HPDE6-E6E7 (cell line): ENCODE measurements at regions not wholly inside any gene's neighbourhood (a gene's known extent, or its start where the extent isn't known, plus 50 kb on each side); places are given as distances from the start of the nearest gene placed in this dataset.

Source experiments
- DNase-seq: peaks from one replicate; pipeline ENCODE4 v3.0.0; 2011; ENCODE audit warnings: missing footprints; ENCODE audit errors: extremely low spot score

GRCh38 chr10:124264711-124265390 is 153.9 kb downstream of the OAT start:
- DNase-seq = no peak

DNA sequence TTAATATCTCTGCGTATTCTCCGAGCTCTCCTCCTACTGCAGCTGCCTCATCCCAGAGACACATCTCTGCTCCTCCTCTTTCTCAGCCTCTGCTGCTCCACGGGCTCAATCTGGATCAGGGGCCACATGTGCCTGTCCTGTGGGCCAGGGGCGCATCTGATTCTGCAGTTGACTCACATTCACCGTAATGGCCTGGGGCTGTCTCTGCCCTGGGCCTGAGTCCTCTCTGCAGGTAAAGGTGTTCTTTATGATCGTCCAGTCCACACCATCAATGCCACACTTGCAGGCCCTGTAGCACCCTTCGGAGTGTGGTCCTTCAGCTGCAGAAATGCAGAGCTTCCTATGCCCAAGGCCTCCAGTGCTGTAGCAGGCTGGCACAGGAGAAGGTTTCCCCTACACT is 154.5 kb downstream of the OAT start:
- no peak for DNase-seq

DNA sequence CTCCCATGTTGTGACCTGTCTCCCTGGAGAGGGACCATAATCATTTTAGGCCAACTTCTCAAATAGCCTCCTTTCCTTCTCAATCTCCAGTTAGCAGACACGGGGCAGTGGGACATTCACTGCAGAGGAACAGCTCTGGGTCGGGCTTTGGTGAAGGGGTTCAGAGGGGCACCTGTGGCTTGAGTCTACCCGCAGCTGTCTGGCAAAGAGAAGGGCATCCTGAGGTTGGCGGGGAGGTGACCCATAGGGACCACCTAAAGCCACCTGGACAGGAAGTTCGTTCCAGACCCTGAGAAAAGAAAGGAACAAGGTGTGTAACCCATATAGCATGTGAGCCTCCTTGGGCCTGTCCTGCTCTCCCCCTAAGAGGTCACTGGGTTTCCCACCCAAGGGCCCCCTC is 155.0 kb downstream of the OAT start:
- no peak for DNase-seq

GRCh38 chr10:124262971-124263370 is 155.8 kb downstream of the OAT start:
- no peak for DNase-seq

DNA sequence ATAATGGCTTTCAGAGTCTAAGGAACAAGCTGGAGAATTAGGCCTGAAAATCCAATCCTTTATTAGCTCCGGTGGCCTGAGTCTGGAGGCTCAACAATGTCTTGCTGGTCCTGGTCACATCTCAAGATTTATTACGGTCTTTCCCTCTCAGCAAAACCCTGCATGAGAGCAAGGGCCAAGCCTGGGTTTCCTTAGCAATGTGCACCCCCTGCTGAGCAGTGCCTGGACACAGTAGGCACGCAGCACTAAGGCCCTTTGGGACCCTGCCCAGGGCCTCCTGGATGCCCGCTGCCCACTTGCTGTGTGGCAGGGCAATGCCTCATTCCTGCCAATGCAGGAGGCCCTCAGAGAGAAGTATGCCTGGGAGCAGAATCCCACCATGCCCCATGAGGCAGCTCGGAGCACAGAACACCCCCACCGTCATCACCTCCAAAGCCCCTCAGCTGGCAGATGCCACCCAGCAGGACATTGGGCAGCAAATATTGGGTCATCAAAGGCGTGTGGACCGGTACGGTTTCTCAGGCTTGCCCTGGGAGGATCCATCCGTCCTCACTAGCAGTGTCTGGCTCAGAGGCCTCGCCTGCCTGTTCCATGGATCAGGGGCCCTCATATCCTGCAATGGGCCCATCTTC is 156.4 kb downstream of the OAT start:
- DNase-seq = no peak

DNA sequence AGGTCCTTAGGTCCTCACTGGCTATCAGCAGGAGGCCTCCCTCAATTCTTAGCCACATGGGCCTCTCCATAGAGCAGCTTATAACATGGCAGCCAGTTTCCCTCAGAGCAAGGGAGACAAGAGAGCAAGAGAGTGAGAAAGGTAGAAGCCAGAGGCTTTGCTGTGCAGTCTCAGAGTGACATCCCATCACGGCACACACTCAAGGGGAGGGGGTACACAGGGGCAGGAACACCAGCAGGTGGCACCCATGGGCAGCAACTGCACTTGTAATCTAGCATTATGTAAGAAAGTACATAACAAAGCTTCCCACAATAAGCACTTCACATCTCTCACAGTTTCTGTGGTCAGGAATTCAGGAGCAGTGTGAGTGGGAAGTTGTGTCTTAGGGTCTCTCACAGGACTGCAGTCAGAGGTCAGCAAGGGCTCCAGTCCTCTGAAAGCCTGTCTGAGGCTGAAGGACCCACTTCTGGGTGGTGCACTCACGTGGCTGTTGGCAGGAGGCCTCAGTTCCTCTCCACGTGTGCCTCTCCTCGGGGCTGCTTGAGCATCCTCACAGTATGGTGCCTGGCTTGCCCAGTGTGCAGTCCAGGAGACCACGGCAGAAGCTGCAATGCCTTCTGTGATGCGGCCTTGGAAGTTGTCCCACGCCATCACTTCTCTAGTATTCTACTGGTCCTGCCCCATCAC is 159.4 kb downstream of the OAT start:
- DNase-seq = no peak

- DNase-seq = no peak
Measured at GRCh38 chr10:124257781-124258180, 160.9 kb downstream of the OAT start.

DNA sequence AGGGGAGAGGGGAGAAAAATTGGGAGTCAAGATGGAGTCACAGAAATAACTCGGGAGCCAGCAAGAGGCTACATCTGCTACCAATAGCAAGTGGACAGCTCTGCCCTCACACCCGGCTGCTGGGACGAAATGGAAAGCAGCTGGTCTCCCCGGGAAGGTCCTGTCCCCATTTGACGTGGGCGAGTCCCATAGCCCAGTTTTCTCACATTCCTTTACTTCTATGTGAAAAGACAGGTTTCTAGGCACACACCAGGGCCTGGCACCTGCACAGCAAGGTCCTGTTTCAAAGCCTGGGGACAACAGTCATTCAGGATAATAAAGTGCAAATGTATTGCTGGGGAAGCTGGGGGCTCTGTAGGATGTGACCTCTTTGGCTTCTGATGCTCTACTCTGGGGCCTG is 162.6 kb downstream of the OAT start:
- no peak for DNase-seq

GRCh38 chr10:124255556-124255955 is 162.2 kb upstream of the CHST15 start:
- DNase-seq = no peak

GRCh38 chr10:124254490-124254889 is 161.1 kb upstream of the CHST15 start:
- DNase-seq = no peak

DNA sequence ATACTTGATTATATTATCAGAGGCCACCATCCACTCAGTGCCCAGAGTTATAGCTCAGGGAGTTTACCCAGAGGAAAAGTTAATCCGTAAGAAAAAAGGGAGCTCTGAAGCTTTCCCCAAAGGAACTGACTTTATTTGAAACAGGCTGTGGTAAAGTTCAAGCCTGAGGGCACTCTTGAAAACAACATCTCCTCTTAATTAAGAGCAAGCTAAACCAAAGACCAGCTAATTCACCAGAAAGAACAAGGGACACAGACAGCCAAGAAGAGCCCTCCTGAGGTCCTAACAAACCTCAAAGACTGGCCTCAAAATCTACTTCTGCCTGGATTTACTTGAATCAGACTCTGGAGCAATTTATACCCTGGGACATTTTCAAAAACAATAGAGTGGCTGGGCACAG is 159.6 kb upstream of the CHST15 start:
- DNase-seq = no peak

GRCh38 chr10:124252097-124252715 is 158.8 kb upstream of the CHST15 start:
- no peak for DNase-seq

GRCh38 chr10:124251317-124252065 is 158.1 kb upstream of the CHST15 start:
- no peak for DNase-seq

- DNase-seq = no peak
Measured at GRCh38 chr10:124250506-124250905, 157.1 kb upstream of the CHST15 start.

DNA sequence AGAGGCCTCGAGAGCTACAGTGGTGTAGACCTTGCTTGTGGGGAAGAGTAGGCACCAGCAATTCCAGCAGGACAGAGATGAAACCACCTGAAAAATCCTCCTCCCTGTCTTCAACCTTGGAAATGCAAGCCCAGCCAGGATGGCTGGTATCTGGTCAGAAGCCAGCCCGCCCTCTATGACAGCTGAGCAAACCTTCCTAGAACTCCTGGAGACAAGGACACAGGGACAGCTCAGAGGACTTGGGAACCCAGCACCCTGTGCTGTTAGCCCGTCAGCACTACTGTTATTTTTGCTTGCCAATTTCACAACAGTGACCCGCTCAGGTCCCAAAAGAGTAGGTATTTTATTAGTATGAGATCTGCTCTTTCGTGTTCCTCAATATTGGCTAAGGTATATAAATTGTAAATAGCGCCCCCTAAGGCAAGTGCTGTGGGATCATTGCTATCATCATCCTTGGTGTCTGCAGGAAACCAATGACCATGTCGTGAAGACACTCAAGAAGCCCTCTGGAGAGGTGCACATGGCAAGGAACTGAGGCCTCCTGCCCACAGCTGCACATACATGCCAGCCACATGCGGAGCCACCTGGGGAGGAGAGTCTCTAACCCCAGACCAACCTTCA is 156.5 kb upstream of the CHST15 start:
- DNase-seq = no peak

DNA sequence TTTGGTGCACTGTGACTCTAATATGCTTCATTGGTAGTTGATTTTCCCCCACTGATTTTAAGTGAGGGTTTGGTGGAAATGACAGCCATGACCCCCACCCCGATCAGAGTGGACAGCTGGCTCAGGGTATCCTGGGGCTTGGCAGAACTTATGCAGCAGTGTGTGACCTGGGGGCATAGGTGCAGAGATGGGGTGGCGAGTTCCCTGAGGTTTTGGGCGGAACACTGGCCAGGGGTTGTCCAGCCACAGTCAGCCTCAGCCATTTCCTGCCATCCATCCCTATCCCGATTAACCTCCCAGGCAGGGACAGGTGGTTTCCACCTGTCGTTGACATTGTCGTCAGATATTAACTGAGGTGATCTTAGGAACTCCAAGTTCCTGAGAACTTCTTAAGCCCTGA is 155.8 kb upstream of the CHST15 start:
- DNase-seq = no peak

GRCh38 chr10:124248056-124249045 is 155.0 kb upstream of the CHST15 start:
- no peak for DNase-seq

DNA sequence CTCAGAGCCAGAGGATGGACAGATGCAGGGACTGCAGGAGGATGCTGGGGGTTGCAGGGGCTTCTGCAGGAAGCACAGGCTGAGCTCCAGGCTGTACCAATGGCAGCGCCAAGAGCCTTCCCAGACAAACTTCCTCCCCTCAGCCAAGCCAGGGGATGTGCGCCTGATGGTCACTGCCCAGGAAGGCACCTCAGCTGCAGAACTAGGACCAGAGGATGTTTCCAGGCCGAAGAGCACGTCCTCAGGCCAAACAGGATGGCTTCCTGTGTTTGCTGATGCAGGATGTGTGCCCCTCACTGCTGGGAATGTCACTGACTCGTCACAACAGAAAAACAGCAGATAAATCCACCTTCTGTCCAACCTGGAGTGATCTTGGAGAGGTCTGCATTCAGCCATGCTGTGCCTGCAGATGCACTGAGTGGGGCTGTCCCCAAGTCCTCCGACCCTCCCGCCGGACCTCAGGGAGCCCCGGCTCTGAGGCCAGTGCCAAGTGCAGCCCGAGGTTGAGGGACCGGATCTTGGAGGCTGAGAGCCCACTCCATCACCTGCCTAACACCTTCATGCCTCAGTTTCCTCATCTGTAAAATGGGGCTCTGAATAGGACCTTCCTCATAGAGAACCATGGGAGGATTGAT is 152.5 kb upstream of the CHST15 start:
- DNase-seq = no peak

GRCh38 chr10:124245191-124245590 is 151.8 kb upstream of the CHST15 start:
- no peak for DNase-seq
